Panc1 (cell line): ENCODE measurements at regions not wholly inside any gene's neighbourhood (a gene's known extent, or its start where the extent isn't known, plus 50 kb on each side); places are given as distances from the start of the nearest gene placed in this dataset.

ENCODE experiments used
- ATAC-seq: fragments of 200-7000 bp; cut with Tn5 transposase; 2 replicates; pipeline ENCODE4 v1.9.1; 2020; ENCODE audit warnings: mild to moderate bottlenecking, moderate library complexity
- BruUV-seq: library from RNA; stranded (reverse); fragments of 400-500 nt; replicated peaks from 2 replicates; lab custom pipeline; 2021; lab: Mats Ljungman, UMichigan
- CTCF ChIA-PET: fragments of 300-600 bp; sonication (Branson Sonifier 250); formaldehyde crosslinking; loops from one replicate; lab custom pipeline; 2022; ENCODE audit warnings: antibody characterized with exemption; lab: Charles Lee
- POLR2A ChIA-PET: fragments of 300-600 bp; sonication (Branson Sonifier 250); formaldehyde crosslinking; loops from one replicate; lab custom pipeline; 2022; ENCODE audit warnings: antibody characterized with exemption; lab: Charles Lee
- DNase-seq: peaks from one replicate; pipeline ENCODE4 v3.0.0-alpha.2; 2010; ENCODE audit warnings: low read depth, low spot score
- H3K27ac ChIP-seq: 2 replicates; pipeline ENCODE4 v1.5.1; 2011; ENCODE audit warnings: mild to moderate bottlenecking, low read length, inconsistent platforms
- H3K27me3 ChIP-seq: fragments of 200-500 bp; sonication (Bioruptor generic); 2 replicates; pipeline ENCODE4 v1.6.0; 2014; ENCODE audit warnings: low read length, inconsistent platforms; ENCODE audit not compliant: control insufficient read depth, insufficient read depth
- H3K36me3 ChIP-seq: fragments of 200-500 bp; sonication (Bioruptor generic); 2 replicates; pipeline ENCODE4 v1.5.1; 2014; ENCODE audit warnings: inconsistent platforms, mild to moderate bottlenecking, low read length, moderate library complexity; ENCODE audit not compliant: control insufficient read depth, insufficient read depth
- H3K4me1 ChIP-seq: 2 replicates; pipeline ENCODE4 v1.5.1; 2011; ENCODE audit warnings: inconsistent platforms, mild to moderate bottlenecking, low read length, moderate library complexity; ENCODE audit not compliant: control insufficient read depth, insufficient read depth
- H3K4me3 ChIP-seq, 2 experiments: 2 replicates each; pipeline ENCODE4 v1.5.1; 2011 to 2012; ENCODE audit warnings: low read depth in 2 of 2, low read length in 2 of 2, mild to moderate bottlenecking in 2 of 2, inconsistent platforms in 1 of 2, moderate library complexity in 1 of 2
- H3K9me3 ChIP-seq: fragments of 200-500 bp; sonication (Bioruptor generic); 2 replicates; pipeline ENCODE4 v1.5.1; 2014; ENCODE audit warnings: low read depth, mild to moderate bottlenecking, inconsistent platforms, low read length, moderate library complexity; ENCODE audit not compliant: control insufficient read depth, insufficient read depth
- CTCF ChIP-seq: fragments of 450-650 bp; IDR thresholded peaks from 2 replicates; pipeline ENCODE4 v1.5.1; 2017; ENCODE audit warnings: mild to moderate bottlenecking
- POLR2AphosphoS5 ChIP-seq: IDR thresholded peaks from 2 replicates; pipeline ENCODE4 v1.6.1; 2012; ENCODE audit warnings: mild to moderate bottlenecking, low read depth, low read length, moderate library complexity
- REST ChIP-seq, 2 experiments: IDR thresholded peaks; 2 replicates each; pipeline ENCODE4 v1.6.1; 2011 to 2012; ENCODE audit warnings: low read depth in 2 of 2, control low read depth in 1 of 2, low read length in 1 of 2, mild to moderate bottlenecking in 1 of 2, moderate library complexity in 1 of 2; ENCODE audit not compliant: insufficient read depth in 1 of 2
- SIN3A ChIP-seq: IDR thresholded peaks from 2 replicates; pipeline ENCODE4 v1.6.1; 2012; ENCODE audit warnings: low read depth, mild to moderate bottlenecking, low read length, moderate library complexity, borderline replicate concordance; ENCODE audit not compliant: insufficient read depth
- TCF7L2 ChIP-seq: IDR thresholded peaks from 2 replicates; pipeline ENCODE4 v1.6.1; 2011; ENCODE audit warnings: mild to moderate bottlenecking, low read depth, low read length, inconsistent platforms
- in situ Hi-C: cut with HindIII; loops from 2 replicates; pipeline ENCODE4 v1.10.0; 2016; ENCODE audit warnings: low sequenced_read_pairs, low pct_unique_long_range_greater_than_20kb
- intact Hi-C: fragments of 100-400 bp; cut with micrococcal nuclease; formaldehyde crosslinking; loops from one replicate; pipeline ENCODE4 v1.10.0; 2022; ENCODE audit not compliant: unreplicated experiment

GRCh38 chr10:61148451-61148850 is 204.5 kb upstream of the RHOBTB1 start:
- intact Hi-C loops: no loop called here

GRCh38 chr10:61142987-61143386 is 199.0 kb upstream of the RHOBTB1 start:
- ATAC-seq: no peak
- intact Hi-C loops (loop anchor here (5.0 kb wide), 1 partner anchor 694 kb away; no protein-coding TSS in a partner anchor), in situ Hi-C loops (no loop called here)
- H3K27ac ChIP-seq: no peak overlapping the region; the same call in 1 of the 2 replicates
- no peak for DNase-seq
- H3K27me3 ChIP-seq: no peaks in the 10 kb centered on the region
- H3K36me3 ChIP-seq: no peaks in the 10 kb centered on the region
- H3K4me3 ChIP-seq: no peak overlapping the region
- TF ChIP-seq SIN3A (no peak), CTCF (no peak; the same call in 1 of the 2 replicates), REST (IDR thresholded peaks at IDR 0.05; ENCODE audit: insufficient read depth in 1 of 2, low read depth in 2 of 2, low read length in 1 of 2) (no peak), POLR2AphosphoS5 (no peak), TCF7L2 (no peak)
- POLR2A ChIA-PET: no interaction called here
- peaks cover 6% of the 10 kb centered on the region for H3K4me1 ChIP-seq
- CTCF ChIA-PET: interaction anchor here (0.6 kb wide), 1 partner anchor 90 kb away, joined by 3 read pairs; no protein-coding TSS in a partner anchor
- no TSS peak for BruUV-seq
- H3K9me3 ChIP-seq: peaks cover 6% of the 10 kb centered on the region; the same call in 1 of the 2 replicates

More at GRCh38 chr10:61148451-61148850, 204.5 kb upstream of the RHOBTB1 start:
- CTCF ChIA-PET: no interaction called here
- in situ Hi-C loops: no loop called here
- TF ChIP-seq REST (IDR thresholded peaks at IDR 0.05; ENCODE audit: insufficient read depth in 1 of 2, low read depth in 2 of 2, low read length in 1 of 2): no peak
- no peak for TF ChIP-seq CTCF
- no peak for TF ChIP-seq TCF7L2
- no peak for TF ChIP-seq SIN3A
- TF ChIP-seq POLR2AphosphoS5: no peak
- Histone ChIP-seq H3K4me1 (no peaks in the 10 kb centered on the region), H3K9me3 (no peaks in the 10 kb centered on the region), H3K4me3 (no peak overlapping the region), H3K36me3 (no peaks in the 10 kb centered on the region), H3K27me3 (no peaks in the 10 kb centered on the region), H3K27ac (no peak overlapping the region)
- POLR2A ChIA-PET: no interaction called here
- ATAC-seq (no peak), DNase-seq (no peak)
- no TSS peak for BruUV-seq
